Gastrocnemius medialis (tissue), 4 donors: ENCODE measurements at regions not wholly inside any gene's neighbourhood (a gene's known extent, or its start where the extent isn't known, plus 50 kb on each side); places are given as distances from the start of the nearest gene placed in this dataset.

Experiments
- POLR2A ChIP-seq, 2 donors: fragments of 450-650 bp; IDR thresholded peaks; one replicate each; pipeline ENCODE4 v1.6.1; 2017; ENCODE audit warnings: antibody characterized with exemption in 2 of 2, mild to moderate bottlenecking in 2 of 2, moderate library complexity in 2 of 2
- TF ChIP-seq, protein P1 (sequence below), 5 experiments: fragments of 450-650 bp in 3 of 5; fragments of 200-600 bp in 2 of 5; sonication (generic) in 2 of 5; IDR thresholded peaks in 4 of 5; conservative IDR thresholded peaks in 1 of 5; 1 replicate in 4 of 5; 2 replicates in 1 of 5; pipeline ENCODE4 v1.5.1; 2016 to 2019; ENCODE audit warnings: antibody characterized with exemption in 5 of 5, mild to moderate bottlenecking in 3 of 5, moderate library complexity in 3 of 5

- TF ChIP-seq, protein P1, sequence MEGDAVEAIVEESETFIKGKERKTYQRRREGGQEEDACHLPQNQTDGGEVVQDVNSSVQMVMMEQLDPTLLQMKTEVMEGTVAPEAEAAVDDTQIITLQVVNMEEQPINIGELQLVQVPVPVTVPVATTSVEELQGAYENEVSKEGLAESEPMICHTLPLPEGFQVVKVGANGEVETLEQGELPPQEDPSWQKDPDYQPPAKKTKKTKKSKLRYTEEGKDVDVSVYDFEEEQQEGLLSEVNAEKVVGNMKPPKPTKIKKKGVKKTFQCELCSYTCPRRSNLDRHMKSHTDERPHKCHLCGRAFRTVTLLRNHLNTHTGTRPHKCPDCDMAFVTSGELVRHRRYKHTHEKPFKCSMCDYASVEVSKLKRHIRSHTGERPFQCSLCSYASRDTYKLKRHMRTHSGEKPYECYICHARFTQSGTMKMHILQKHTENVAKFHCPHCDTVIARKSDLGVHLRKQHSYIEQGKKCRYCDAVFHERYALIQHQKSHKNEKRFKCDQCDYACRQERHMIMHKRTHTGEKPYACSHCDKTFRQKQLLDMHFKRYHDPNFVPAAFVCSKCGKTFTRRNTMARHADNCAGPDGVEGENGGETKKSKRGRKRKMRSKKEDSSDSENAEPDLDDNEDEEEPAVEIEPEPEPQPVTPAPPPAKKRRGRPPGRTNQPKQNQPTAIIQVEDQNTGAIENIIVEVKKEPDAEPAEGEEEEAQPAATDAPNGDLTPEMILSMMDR (IDR thresholded peaks at IDR 0.05 in 4 of 5, conservative IDR thresholded peaks at IDR 0.05 in 1 of 5) = no peak
- no peak for TF ChIP-seq POLR2A (IDR thresholded peaks at IDR 0.05)
These were observed 58.0 kb upstream of the SLC7A14 start for GRCh38 chr3:170643831-170644230.
